ENCODE measurements at regions not wholly inside any gene's neighbourhood (a gene's known extent, or its start where the extent isn't known, plus 50 kb on each side); places are given as distances from the start of the nearest gene placed in this dataset.
"Not testable (repeated sequence)": the region's sequence is repeated elsewhere in the genome, so short reads cannot be mapped to it uniquely, and the experiment has no call there.

GRCh38 chr2:167820488-167820887 lies 426.9 kb downstream of the STK39 start:
- no peak for DNase-seq (ENCODE audit: low spot score)
- Histone ChIP-seq H3K27me3 (no peaks in the 10 kb centered on the region), H3K36me3 (no peaks in the 10 kb centered on the region), H3K27ac (no peak overlapping the region), H3K4me1 (no peaks in the 10 kb centered on the region), H3K4me3 (no peak overlapping the region), H3K9me3 (no peaks in the 10 kb centered on the region)
- no peak for TF ChIP-seq CTCF (IDR thresholded peaks at IDR 0.05)

- no peaks in the 10 kb centered on the region for H3K9me3 ChIP-seq
- no peak for DNase-seq (ENCODE audit: low spot score)
- no peaks in the 10 kb centered on the region for H3K27me3 ChIP-seq
- H3K4me1 ChIP-seq = no peaks in the 10 kb centered on the region
- H3K36me3 ChIP-seq = no peaks in the 10 kb centered on the region
- H3K4me3 ChIP-seq = no peak overlapping the region
- TF ChIP-seq CTCF (IDR thresholded peaks at IDR 0.05) = no peak
- no peak overlapping the region for H3K27ac ChIP-seq
Measured at GRCh38 chr2:167818521-167818920, 428.9 kb downstream of the STK39 start.

- Histone ChIP-seq H3K4me1 (no peaks in the 10 kb centered on the region), H3K27me3 (no peaks in the 10 kb centered on the region), H3K27ac (no peak overlapping the region), H3K36me3 (no peaks in the 10 kb centered on the region), H3K4me3 (no peak overlapping the region), H3K9me3 (no peaks in the 10 kb centered on the region)
- DNase-seq (ENCODE audit: low spot score) = no peak
- TF ChIP-seq CTCF (IDR thresholded peaks at IDR 0.05) = no peak
Measured at GRCh38 chr2:167817908-167818307, 429.5 kb downstream of the STK39 start.

- H3K36me3 ChIP-seq = no peaks in the 10 kb centered on the region
- H3K9me3 ChIP-seq = no peaks in the 10 kb centered on the region
Measured at GRCh38 chr2:167817422-167817821, 430.0 kb downstream of the STK39 start.

DNA sequence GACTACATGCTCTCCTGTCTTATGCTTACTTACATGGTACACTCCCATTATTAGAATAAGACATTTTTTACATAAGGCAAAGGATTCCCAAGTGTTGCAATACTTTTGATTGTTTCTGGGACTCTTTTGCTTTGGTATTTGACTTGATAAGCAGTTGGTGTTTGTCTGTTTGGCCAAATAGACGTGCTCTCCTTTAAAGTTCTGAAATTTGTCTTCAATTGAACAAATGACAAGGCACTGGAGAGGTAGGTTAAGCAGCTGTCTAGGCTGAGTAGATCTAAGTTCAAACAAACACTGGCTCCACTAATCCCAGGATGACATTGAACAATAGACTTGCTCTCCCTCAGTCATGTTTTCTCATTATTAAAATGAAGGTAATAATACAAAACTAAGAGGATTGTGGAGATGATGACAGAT lies 430.5 kb downstream of the STK39 start:
- Histone ChIP-seq H3K9me3 (no peaks in the 10 kb centered on the region), H3K27me3 (no peaks in the 10 kb centered on the region), H3K36me3 (no peaks in the 10 kb centered on the region), H3K27ac (no peak overlapping the region), H3K4me3 (no peak overlapping the region), H3K4me1 (no peaks in the 10 kb centered on the region)
- DNase-seq (ENCODE audit: low spot score) = no peak
- no peak for TF ChIP-seq CTCF (IDR thresholded peaks at IDR 0.05)

More at GRCh38 chr2:167817422-167817821, 430.0 kb downstream of the STK39 start:
- no peaks in the 10 kb centered on the region for H3K27me3 ChIP-seq
- no peak for TF ChIP-seq CTCF (IDR thresholded peaks at IDR 0.05)
- no peak overlapping the region for H3K4me3 ChIP-seq
- H3K27ac ChIP-seq = no peak overlapping the region
- H3K4me1 ChIP-seq = no peaks in the 10 kb centered on the region
- no peak for DNase-seq (ENCODE audit: low spot score)

- Histone ChIP-seq H3K4me1 (no peaks in the 10 kb centered on the region), H3K9me3 (no peaks in the 10 kb centered on the region), H3K27me3 (no peaks in the 10 kb centered on the region), H3K4me3 (no peak overlapping the region), H3K36me3 (no peaks in the 10 kb centered on the region), H3K27ac (no peak overlapping the region)
- no peak for DNase-seq (ENCODE audit: low spot score)
- no peak for TF ChIP-seq CTCF (IDR thresholded peaks at IDR 0.05)
Measured at GRCh38 chr2:167814881-167815718, 432.3 kb downstream of the STK39 start.

DNA sequence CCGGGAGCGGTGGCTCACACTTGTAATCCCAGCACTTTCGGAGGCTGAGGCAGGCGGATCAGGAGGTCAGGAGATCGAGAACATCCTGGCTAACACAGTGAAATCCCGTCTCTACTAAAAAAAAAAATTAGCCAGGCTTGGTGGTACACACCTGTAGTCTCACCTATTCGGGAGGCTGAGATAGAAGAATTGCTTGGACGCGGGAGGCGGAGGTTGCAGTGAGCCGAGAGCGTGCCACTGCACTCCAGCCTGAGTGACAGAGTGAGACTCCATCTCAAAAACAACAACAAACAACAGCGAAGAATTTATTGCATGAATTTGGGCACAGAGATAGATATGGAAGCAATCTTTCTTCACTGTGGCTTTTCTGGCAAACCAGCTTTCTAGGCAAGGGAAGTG lies 432.9 kb downstream of the STK39 start:
- not testable (repeated sequence) for H3K4me1 ChIP-seq; H3K9me3 ChIP-seq; H3K4me3 ChIP-seq; H3K27ac ChIP-seq; DNase-seq (ENCODE audit: low spot score); H3K27me3 ChIP-seq; H3K36me3 ChIP-seq

GRCh38 chr2:167809799-167810198 lies 437.6 kb downstream of the STK39 start:
- not testable (repeated sequence) for H3K27ac ChIP-seq; H3K4me1 ChIP-seq; H3K27me3 ChIP-seq; H3K36me3 ChIP-seq; DNase-seq (ENCODE audit: low spot score); H3K4me3 ChIP-seq; H3K9me3 ChIP-seq
